DOHH2 (cell line): ENCODE measurements at regions not wholly inside any gene's neighbourhood (a gene's known extent, or its start where the extent isn't known, plus 50 kb on each side); places are given as distances from the start of the nearest gene placed in this dataset.
"Not testable (repeated sequence)": the region's sequence is repeated elsewhere in the genome, so short reads cannot be mapped to it uniquely, and the experiment has no call there.

Experiments used
- H3F3A ChIP-seq: fragments of 200-600 bp; sonication (generic), shearing (Covaris generic); 2 replicates; pipeline ENCODE4 v1.6.0; 2016; ENCODE audit warnings: antibody characterized with exemption, mild to moderate bottlenecking; ENCODE audit not compliant: control insufficient read depth, insufficient read depth
- H3K27ac ChIP-seq: fragments of 200-600 bp; sonication (generic); 2 replicates; pipeline ENCODE4 v1.5.1; 2014; ENCODE audit warnings: low read depth, mild to moderate bottlenecking, low read length, moderate library complexity
- H3K27me3 ChIP-seq: fragments of 200-600 bp; sonication (generic); 2 replicates; pipeline ENCODE4 v1.6.1; 2014; ENCODE audit warnings: mild to moderate bottlenecking, low read length, mixed read lengths; ENCODE audit not compliant: control insufficient read depth
- H3K36me3 ChIP-seq: fragments of 200-600 bp; sonication (generic); 2 replicates; pipeline ENCODE4 v1.6.1; 2014; ENCODE audit warnings: mild to moderate bottlenecking, low read length, moderate library complexity, mixed read lengths; ENCODE audit not compliant: control insufficient read depth
- H3K4me1 ChIP-seq: fragments of 200-600 bp; sonication (generic); 2 replicates; pipeline ENCODE4 v1.6.1; 2014; ENCODE audit warnings: mild to moderate bottlenecking, low read length, mixed read lengths; ENCODE audit not compliant: control insufficient read depth
- H3K4me2 ChIP-seq: fragments of 200-600 bp; sonication (generic); 2 replicates; pipeline ENCODE4 v1.6.0; 2014; ENCODE audit warnings: mild to moderate bottlenecking, low read length, moderate library complexity
- H3K4me3 ChIP-seq: fragments of 200-600 bp; sonication (generic); 2 replicates; pipeline ENCODE4 v1.5.1; 2014; ENCODE audit warnings: mild to moderate bottlenecking, low read length, mixed read lengths
- H3K79me2 ChIP-seq: fragments of 200-600 bp; sonication (generic); 2 replicates; pipeline ENCODE4 v1.6.1; 2014; ENCODE audit warnings: mild to moderate bottlenecking, low read length, mixed read lengths; ENCODE audit not compliant: control insufficient read depth
- H3K9me2 ChIP-seq: fragments of 200-600 bp; sonication (generic); replicated peaks from 2 replicates; pipeline ENCODE4 v1.6.1; 2014; ENCODE audit warnings: mild to moderate bottlenecking, low read length, mixed read lengths; ENCODE audit not compliant: control insufficient read depth
- H3K9me3 ChIP-seq: fragments of 200-600 bp; sonication (generic); 2 replicates; pipeline ENCODE4 v1.6.1; 2014; ENCODE audit warnings: antibody characterized with exemption, low read length, mixed read lengths; ENCODE audit not compliant: control insufficient read depth, insufficient read depth
- H4K20me1 ChIP-seq: fragments of 200-600 bp; sonication (generic); 2 replicates; pipeline ENCODE4 v1.6.0; 2014; ENCODE audit warnings: low read depth, mild to moderate bottlenecking, antibody characterized with exemption, low read length, moderate library complexity; ENCODE audit not compliant: control insufficient read depth, insufficient read depth
- CTCF ChIP-seq: fragments of 200-600 bp; sonication (generic); IDR thresholded peaks from one replicate; pipeline ENCODE4 v1.5.1; 2014; ENCODE audit warnings: antibody characterized with exemption, mild to moderate bottlenecking, low read depth, low read length; ENCODE audit not compliant: poor library complexity, severe bottlenecking
- EZH2phosphoT487 ChIP-seq: fragments of 200-600 bp; sonication (generic); IDR thresholded peaks from 2 replicates; pipeline ENCODE4 v1.6.1; 2017; ENCODE audit warnings: borderline replicate concordance, mild to moderate bottlenecking, antibody characterized with exemption, low read length, moderate library complexity, mixed read lengths

GRCh38 chr6:156587071-156587470 is 190.1 kb upstream of the ARID1B start:
- Histone ChIP-seq H3K79me2 (no peaks in the 10 kb centered on the region), H3K4me2 (no peak overlapping the region), H3F3A (no peaks in the 10 kb centered on the region), H3K9me3 (peaks cover 7% of the 10 kb centered on the region; the same call in 1 of the 2 replicates), H3K4me1 (peaks cover 11% of the 10 kb centered on the region), H3K4me3 (no peak overlapping the region), H3K27ac (no peak overlapping the region), H3K36me3 (no peaks in the 10 kb centered on the region), H3K27me3 (no peaks in the 10 kb centered on the region), H4K20me1 (no peaks in the 10 kb centered on the region), H3K9me2 (no peaks in the 10 kb centered on the region)
- TF ChIP-seq EZH2phosphoT487 (no peak), CTCF (no peak)

- no peak overlapping the region for H3K27ac ChIP-seq
- no peaks in the 10 kb centered on the region for H4K20me1 ChIP-seq
- no peak for TF ChIP-seq CTCF
- no peak for TF ChIP-seq EZH2phosphoT487
- no peaks in the 10 kb centered on the region for H3K9me2 ChIP-seq
- H3F3A ChIP-seq = no peaks in the 10 kb centered on the region
- no peaks in the 10 kb centered on the region for H3K27me3 ChIP-seq
- H3K4me3 ChIP-seq = no peak overlapping the region
- peaks cover 7% of the 10 kb centered on the region; the same call in 1 of the 2 replicates for H3K9me3 ChIP-seq
- no peaks in the 10 kb centered on the region for H3K79me2 ChIP-seq
- H3K36me3 ChIP-seq = no peaks in the 10 kb centered on the region
- no peak overlapping the region for H3K4me2 ChIP-seq
- peaks cover 11% of the 10 kb centered on the region for H3K4me1 ChIP-seq
Measured at GRCh38 chr6:156585859-156586258, 191.3 kb upstream of the ARID1B start.

- H3K9me2 ChIP-seq, H3K27me3 ChIP-seq, H3K27ac ChIP-seq, H3F3A ChIP-seq, H3K36me3 ChIP-seq, H3K4me3 ChIP-seq, H3K4me2 ChIP-seq, H4K20me1 ChIP-seq, H3K79me2 ChIP-seq: not testable (repeated sequence)
- Histone ChIP-seq H3K9me3 (peaks cover 14% of the 10 kb centered on the region; the same call in 1 of the 2 replicates), H3K4me1 (peaks cover 11% of the 10 kb centered on the region)
Measured at GRCh38 chr6:156584121-156584520, 193.1 kb upstream of the ARID1B start.

- Histone ChIP-seq H3K9me2 (no peaks in the 10 kb centered on the region), H3K79me2 (no peaks in the 10 kb centered on the region), H3K9me3 (peaks cover 23% of the 10 kb centered on the region), H4K20me1 (no peaks in the 10 kb centered on the region), H3K4me3 (no peak overlapping the region), H3F3A (no peaks in the 10 kb centered on the region), H3K36me3 (no peaks in the 10 kb centered on the region), H3K4me1 (peaks cover 11% of the 10 kb centered on the region), H3K27me3 (no peaks in the 10 kb centered on the region), H3K27ac (no peak overlapping the region), H3K4me2 (no peak overlapping the region)
- TF ChIP-seq CTCF (no peak), EZH2phosphoT487 (no peak)
Measured at GRCh38 chr6:156583083-156583482, 194.1 kb upstream of the ARID1B start.
